NT2/D1 (cell line): ENCODE measurements at regions not wholly inside any gene's neighbourhood (a gene's known extent, or its start where the extent isn't known, plus 50 kb on each side); places are given as distances from the start of the nearest gene placed in this dataset.
"Not testable (repeated sequence)": the region's sequence is repeated elsewhere in the genome, so short reads cannot be mapped to it uniquely, and the experiment has no call there.

Experiments used
- DNase-seq: peaks from one replicate; pipeline ENCODE4 v3.0.0-alpha.2; 2011; ENCODE audit warnings: low read depth, low spot score
- H3K27me3 ChIP-seq: 2 replicates; pipeline ENCODE4 v1.6.0; 2011; ENCODE audit warnings: mild to moderate bottlenecking; ENCODE audit not compliant: insufficient read length, insufficient read depth
- H3K36me3 ChIP-seq: 2 replicates; pipeline ENCODE4 v1.6.1; 2011; ENCODE audit warnings: mild to moderate bottlenecking, low read length, mixed read lengths; ENCODE audit not compliant: insufficient read depth, insufficient read length
- H3K4me1 ChIP-seq: 2 replicates; pipeline ENCODE4 v1.5.1; 2011; ENCODE audit not compliant: insufficient read depth, insufficient read length
- H3K4me3 ChIP-seq: 2 replicates; pipeline ENCODE4 v1.5.1; 2011; ENCODE audit warnings: low read depth; ENCODE audit not compliant: insufficient read length
- H3K9ac ChIP-seq: 2 replicates; pipeline ENCODE4 v1.6.0; 2011; ENCODE audit warnings: low read depth; ENCODE audit not compliant: insufficient read length
- H3K9me3 ChIP-seq: 2 replicates; pipeline ENCODE4 v1.5.1; 2011; ENCODE audit warnings: mild to moderate bottlenecking, low read length; ENCODE audit not compliant: insufficient read depth
- SUZ12 ChIP-seq: IDR thresholded peaks from 2 replicates; pipeline ENCODE4 v1.6.1; 2011; ENCODE audit not compliant: insufficient read length, insufficient read depth; ENCODE audit errors: extremely low read depth
- YY1 ChIP-seq: IDR thresholded peaks from 2 replicates; pipeline ENCODE4 v1.6.1; 2011; ENCODE audit not compliant: insufficient read length, insufficient read depth
- ZNF274 ChIP-seq: IDR thresholded peaks from 2 replicates; pipeline ENCODE4 v1.6.1; 2011; ENCODE audit warnings: mild to moderate bottlenecking, low read depth, low read length

DNA sequence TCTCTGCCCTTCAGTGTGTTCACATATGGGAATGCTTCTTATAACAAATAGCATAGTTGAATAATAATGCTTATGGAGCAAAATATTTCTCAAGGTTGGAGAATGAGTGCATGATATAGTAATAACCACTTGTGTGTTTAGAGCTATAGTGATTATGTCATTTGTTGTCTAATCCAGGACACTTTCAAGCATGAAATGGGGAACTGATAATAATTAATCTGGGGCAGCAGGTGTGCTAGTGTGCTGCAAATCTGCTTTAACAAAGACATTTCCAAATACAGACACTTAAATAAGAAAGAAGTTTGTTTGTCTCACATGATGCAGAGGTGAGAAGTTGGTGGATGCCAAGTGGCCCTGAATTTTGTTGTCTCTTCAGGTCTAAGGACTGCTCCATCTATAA, 579.3 kb upstream of the GRM7 start:
- DNase-seq = no peak
- no peaks in the 10 kb centered on the region for H3K27me3 ChIP-seq
- no peak for TF ChIP-seq SUZ12
- no peak for TF ChIP-seq ZNF274
- no peak for TF ChIP-seq YY1
- H3K4me3 ChIP-seq = no peak overlapping the region
- H3K4me1 ChIP-seq = no peaks in the 10 kb centered on the region
- H3K9me3 ChIP-seq = no peaks in the 10 kb centered on the region
- no peaks in the 10 kb centered on the region for H3K36me3 ChIP-seq
- no peak overlapping the region for H3K9ac ChIP-seq

DNA sequence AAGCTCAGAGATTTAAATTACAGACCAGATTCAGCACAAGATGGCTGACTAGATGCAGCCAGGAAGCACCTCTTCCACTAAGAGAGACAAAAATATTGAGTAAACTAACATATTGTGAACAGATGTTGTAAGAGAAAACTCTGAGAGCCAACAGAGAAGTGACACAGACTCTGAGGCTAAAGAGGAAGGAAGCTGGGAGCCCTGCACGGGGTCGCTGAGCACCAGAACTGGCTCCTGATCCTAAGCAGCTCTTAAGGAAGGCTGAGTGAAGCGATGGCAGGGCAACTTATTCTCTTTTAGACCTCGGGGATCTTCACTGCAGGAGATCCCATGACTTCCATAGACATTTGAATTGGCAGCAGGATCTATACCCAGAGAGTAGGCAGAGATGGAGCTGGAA, 578.0 kb upstream of the GRM7 start:
- no peaks in the 10 kb centered on the region for H3K36me3 ChIP-seq
- TF ChIP-seq ZNF274 (no peak), SUZ12 (no peak), YY1 (no peak)
- no peak for DNase-seq
- H3K4me1 ChIP-seq = no peaks in the 10 kb centered on the region
- no peak overlapping the region for H3K4me3 ChIP-seq
- H3K9ac ChIP-seq = no peak overlapping the region
- H3K27me3 ChIP-seq = no peaks in the 10 kb centered on the region
- H3K9me3 ChIP-seq = no peaks in the 10 kb centered on the region

DNA sequence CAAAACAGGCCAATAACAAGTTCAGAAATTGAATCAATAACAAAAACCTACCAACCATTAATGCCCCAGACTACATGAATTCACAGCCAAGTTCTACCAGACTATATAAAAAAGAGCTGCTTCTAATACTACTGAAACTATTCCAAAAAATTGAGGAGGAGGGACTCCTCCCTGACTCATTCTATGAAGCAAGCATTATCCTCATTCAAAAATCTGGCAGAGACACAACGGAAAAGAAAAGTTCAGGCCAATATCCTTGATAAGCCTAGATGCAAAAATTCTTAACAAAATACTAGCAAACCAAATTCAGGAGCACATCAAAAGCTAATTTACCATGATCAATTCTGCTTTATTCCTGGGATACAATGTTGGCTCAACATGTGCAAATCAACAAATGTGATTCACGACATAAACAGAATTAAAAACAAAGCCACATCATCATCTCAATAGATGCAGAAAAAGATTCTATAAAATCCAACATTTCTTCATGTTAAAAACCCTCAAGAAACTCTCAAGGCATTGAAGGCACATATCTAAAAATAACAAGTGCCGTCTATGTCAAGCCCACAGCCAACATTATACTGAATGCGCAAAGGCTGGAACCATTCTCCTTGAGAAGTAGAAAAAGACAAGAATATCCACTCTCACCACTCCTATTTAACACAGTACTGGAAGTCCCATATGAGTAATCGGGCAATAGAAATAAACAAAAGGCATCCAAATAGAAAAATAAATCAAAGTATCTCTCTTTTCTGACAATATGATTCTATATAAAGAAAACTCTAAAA, 573.6 kb upstream of the GRM7 start:
- H3K4me3 ChIP-seq = no peak overlapping the region
- H3K27me3 ChIP-seq = no peaks in the 10 kb centered on the region
- no peak for DNase-seq
- H3K9ac ChIP-seq = no peak overlapping the region
- TF ChIP-seq ZNF274 (no peak), SUZ12 (no peak), YY1 (no peak)
- H3K36me3 ChIP-seq = no peaks in the 10 kb centered on the region
- no peaks in the 10 kb centered on the region for H3K4me1 ChIP-seq
- H3K9me3 ChIP-seq = peaks cover 27% of the 10 kb centered on the region

DNA sequence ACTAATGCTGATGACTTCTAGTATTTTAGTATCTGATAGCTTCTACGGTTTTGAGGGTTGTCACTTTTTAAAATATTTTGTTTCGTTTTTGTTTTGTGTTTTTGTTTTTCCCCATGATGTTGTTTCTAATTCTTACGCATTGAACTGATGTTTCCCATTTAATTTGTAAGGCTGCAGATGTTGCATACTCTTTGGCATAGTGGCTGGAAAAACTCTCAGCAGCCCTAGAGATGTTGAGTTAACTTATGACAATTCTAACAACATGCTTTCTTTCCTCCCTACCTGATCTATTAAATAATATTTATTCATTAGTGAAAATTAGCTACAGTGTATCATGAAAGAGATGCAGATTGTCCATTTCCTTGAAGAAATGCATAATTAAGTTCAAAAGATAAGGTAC, 559.3 kb upstream of the GRM7 start:
- no peak overlapping the region for H3K9ac ChIP-seq
- no peaks in the 10 kb centered on the region for H3K27me3 ChIP-seq

DNA sequence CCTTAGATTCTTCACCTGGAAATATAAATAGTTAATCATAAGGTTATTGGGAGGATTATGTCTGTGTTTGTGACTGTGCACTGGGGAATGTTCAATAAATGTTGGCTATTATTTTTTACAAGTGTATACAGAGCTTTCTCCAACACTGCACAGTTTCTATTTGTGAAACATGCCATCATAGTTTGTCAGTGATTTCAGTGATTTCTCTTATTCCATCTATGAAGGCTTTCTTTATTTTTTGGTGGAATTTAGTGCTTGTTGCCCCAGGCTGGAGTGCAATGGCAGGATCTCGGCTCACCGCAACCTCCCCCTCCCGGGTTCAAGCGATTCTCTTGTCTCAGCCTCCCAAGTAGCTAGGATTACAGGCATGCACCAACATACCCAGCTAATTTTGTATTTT, 545.0 kb upstream of the GRM7 start:
- Histone ChIP-seq H3K9ac (no peak overlapping the region), H3K4me1 (no peaks in the 10 kb centered on the region), H3K36me3 (no peaks in the 10 kb centered on the region), H3K9me3 (no peaks in the 10 kb centered on the region), H3K27me3 (no peaks in the 10 kb centered on the region), H3K4me3 (no peak overlapping the region)
- DNase-seq = no peak
- TF ChIP-seq YY1 (no peak), ZNF274 (no peak), SUZ12 (no peak)

More for the DNA sequence above, 559.3 kb upstream of the GRM7 start:
- H3K36me3 ChIP-seq = no peaks in the 10 kb centered on the region
- H3K4me1 ChIP-seq = no peaks in the 10 kb centered on the region
- H3K9me3 ChIP-seq = no peaks in the 10 kb centered on the region
- DNase-seq = no peak
- TF ChIP-seq YY1 = no peak
- no peak for TF ChIP-seq ZNF274
- TF ChIP-seq SUZ12 = no peak
- no peak overlapping the region for H3K4me3 ChIP-seq

DNA sequence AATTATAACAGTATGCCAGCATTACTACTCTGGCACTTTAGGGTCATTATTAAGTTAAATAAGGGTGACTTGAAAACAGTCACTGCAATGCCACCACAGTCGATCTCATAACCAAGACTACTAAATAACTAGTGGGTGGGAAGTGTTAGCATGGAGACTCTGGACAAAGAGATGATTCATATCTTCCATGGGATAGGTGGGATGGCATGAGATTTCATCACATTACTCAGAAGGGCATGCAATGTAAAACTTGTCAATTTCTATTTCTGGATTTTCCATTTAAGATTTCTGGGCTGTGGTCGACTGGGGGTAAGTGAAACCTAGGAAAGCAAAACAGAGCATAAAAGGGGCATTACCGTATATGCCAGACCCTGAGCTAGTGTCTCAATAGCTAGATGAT, 538.9 kb upstream of the GRM7 start:
- Histone ChIP-seq H3K4me1 (no peaks in the 10 kb centered on the region), H3K36me3 (no peaks in the 10 kb centered on the region), H3K9me3 (no peaks in the 10 kb centered on the region), H3K4me3 (no peak overlapping the region), H3K27me3 (no peaks in the 10 kb centered on the region), H3K9ac (no peak overlapping the region)
- TF ChIP-seq SUZ12 (no peak), YY1 (no peak), ZNF274 (no peak)
- DNase-seq = no peak

DNA sequence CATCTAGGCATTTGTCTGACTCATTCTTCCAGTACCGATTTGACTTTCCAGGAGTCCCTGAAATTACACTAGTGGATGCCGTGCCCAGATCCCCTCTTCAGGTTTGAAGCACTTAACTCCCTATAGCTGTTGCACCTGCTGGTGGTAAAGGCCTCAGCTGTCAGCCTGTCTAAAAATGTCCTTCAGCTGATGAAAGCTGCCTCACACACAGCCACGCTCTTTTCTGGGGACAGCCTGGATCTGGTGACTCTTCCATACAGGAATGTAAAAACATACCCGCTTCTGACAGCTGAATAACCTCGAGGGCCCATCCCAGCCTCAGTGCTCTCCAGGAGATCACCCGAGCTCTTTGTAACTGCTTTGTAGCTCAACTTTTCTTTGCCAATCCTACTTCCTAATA, 534.1 kb upstream of the GRM7 start:
- no peak for DNase-seq
- H3K36me3 ChIP-seq = no peaks in the 10 kb centered on the region
- no peaks in the 10 kb centered on the region for H3K4me1 ChIP-seq
- H3K4me3 ChIP-seq = no peak overlapping the region
- no peaks in the 10 kb centered on the region for H3K9me3 ChIP-seq
- H3K27me3 ChIP-seq = no peaks in the 10 kb centered on the region
- H3K9ac ChIP-seq = no peak overlapping the region
- no peak for TF ChIP-seq YY1
- TF ChIP-seq SUZ12 = no peak
- no peak for TF ChIP-seq ZNF274

DNA sequence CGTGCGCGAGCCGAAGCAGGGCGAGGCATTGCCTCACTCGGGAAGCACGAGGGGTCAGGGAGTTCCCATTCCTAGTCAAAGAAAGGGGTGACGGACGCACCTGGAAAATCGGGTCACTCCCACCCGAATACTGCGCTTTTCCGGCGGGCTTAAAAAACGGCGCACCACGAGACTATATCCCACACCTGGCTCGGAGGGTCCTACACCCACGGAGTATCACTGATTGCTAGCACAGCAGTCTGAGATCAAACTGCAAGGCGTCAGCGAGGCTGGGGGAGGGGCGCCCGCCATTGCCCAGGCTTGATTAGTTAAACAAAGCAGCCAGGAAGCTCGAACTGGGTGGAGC, 520.0 kb upstream of the GRM7 start:
- H3K4me3 ChIP-seq, H3K36me3 ChIP-seq, H3K9ac ChIP-seq, H3K27me3 ChIP-seq, H3K9me3 ChIP-seq, H3K4me1 ChIP-seq, DNase-seq: not testable (repeated sequence)
